ENCODE measurements at regions not wholly inside any gene's neighbourhood (a gene's known extent, or its start where the extent isn't known, plus 50 kb on each side); places are given as distances from the start of the nearest gene placed in this dataset.

DNA sequence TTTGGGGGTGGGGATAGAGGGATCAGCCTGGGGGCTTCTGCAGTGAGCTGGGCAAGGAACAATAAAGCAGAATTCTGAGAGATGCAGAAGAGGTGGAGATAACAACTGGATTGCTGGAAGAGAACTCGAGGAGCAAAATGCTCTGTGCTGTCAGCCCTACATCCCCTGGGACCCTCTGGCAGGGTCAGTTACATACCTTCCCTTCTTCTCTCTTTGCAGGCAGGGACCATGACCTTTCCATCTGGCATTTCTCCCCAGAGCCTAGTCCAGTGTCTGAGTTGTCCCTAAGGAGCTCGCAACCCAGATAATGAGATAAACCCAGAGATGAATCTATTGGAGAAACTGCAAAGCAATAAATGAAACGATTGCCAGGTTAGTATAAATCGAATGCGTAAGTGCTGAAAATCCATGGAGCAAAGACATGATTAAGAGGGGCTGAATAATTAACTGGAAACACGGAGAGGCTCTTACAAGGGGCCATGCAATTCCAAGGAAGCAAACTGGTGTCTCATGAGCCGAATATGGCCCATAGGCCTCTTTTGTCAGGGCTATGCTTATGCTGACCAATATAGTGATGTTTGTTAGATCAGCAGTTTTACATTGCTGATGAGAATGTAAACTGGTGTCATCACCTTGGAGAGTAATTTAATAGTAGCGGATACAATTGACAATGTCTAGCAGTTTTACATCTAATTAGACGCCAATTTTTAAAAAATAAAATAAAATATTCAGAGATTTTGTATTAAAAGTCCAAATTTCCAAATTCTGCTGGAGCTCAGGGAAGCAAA, 129.4 kb upstream of the IRX5 start:
- H3K36me3 ChIP-seq (ENCODE audit: low read depth): no peaks in the 10 kb centered on the region
- no peaks in the 10 kb centered on the region for H3K79me2 ChIP-seq (ENCODE audit: insufficient read depth)
- no peak overlapping the region for H3K27ac ChIP-seq
- DNase-seq: no peak
- H3K4me1 ChIP-seq (ENCODE audit: insufficient read depth): no peaks in the 10 kb centered on the region
- TF ChIP-seq EZH2 (IDR thresholded peaks at IDR 0.05; ENCODE audit: insufficient read depth, poor library complexity, severe bottlenecking) (no peak), EZH2phosphoT487 (IDR thresholded peaks at IDR 0.05; ENCODE audit: insufficient read depth, low read depth) (no peak)
- no peaks in the 10 kb centered on the region for H3K9me3 ChIP-seq (ENCODE audit: low read depth)
- H3K9ac ChIP-seq: no peak overlapping the region
- H3K4me3 ChIP-seq: no peak overlapping the region
- no peaks in the 10 kb centered on the region for H3F3A ChIP-seq (ENCODE audit: insufficient read depth)
- no peak overlapping the region for H2AFZ ChIP-seq
- H3K9me2 ChIP-seq (ENCODE audit: insufficient read depth): no peaks in the 10 kb centered on the region
- no peaks in the 10 kb centered on the region for H4K20me1 ChIP-seq (ENCODE audit: insufficient read depth)
- 0 out of 2 replicates have a peak, but pooled peaks cover 3% of the 10 kb centered on the region for H3K27me3 ChIP-seq (replicated peaks; ENCODE audit: insufficient read depth)
- no peak overlapping the region for H3K4me2 ChIP-seq (ENCODE audit: unreplicated experiment)
- WGBS, 2 experiments (ENCODE audit: low coverage in 1 of 2, low lambda C conversion rate in 2 of 2, missing lambda C conversion rate in 2 of 2): 68 to 71% methylated on average over 9 of the region's 9 CpGs
- in situ Hi-C loops (cut with MboI): no loop called here

- Histone ChIP-seq H2AFZ (no peak overlapping the region), H3K27me3 (replicated peaks; ENCODE audit: insufficient read depth) (no peaks in the 10 kb centered on the region), H3K4me2 (ENCODE audit: unreplicated experiment) (no peak overlapping the region), H3K4me1 (ENCODE audit: insufficient read depth) (no peaks in the 10 kb centered on the region), H3F3A (ENCODE audit: insufficient read depth) (no peaks in the 10 kb centered on the region), H3K27ac (no peak overlapping the region), H3K9ac (no peak overlapping the region), H3K36me3 (ENCODE audit: low read depth) (no peaks in the 10 kb centered on the region), H3K79me2 (ENCODE audit: insufficient read depth) (no peaks in the 10 kb centered on the region), H3K9me2 (ENCODE audit: insufficient read depth) (no peaks in the 10 kb centered on the region), H3K9me3 (ENCODE audit: low read depth) (no peaks in the 10 kb centered on the region), H4K20me1 (ENCODE audit: insufficient read depth) (no peaks in the 10 kb centered on the region), H3K4me3 (no peak overlapping the region)
- TF ChIP-seq EZH2 (IDR thresholded peaks at IDR 0.05; ENCODE audit: insufficient read depth, poor library complexity, severe bottlenecking) (no peak), EZH2phosphoT487 (IDR thresholded peaks at IDR 0.05; ENCODE audit: insufficient read depth, low read depth) (no peak)
- in situ Hi-C loops (cut with MboI): no loop called here
- WGBS, 2 experiments (ENCODE audit: low coverage in 1 of 2, low lambda C conversion rate in 2 of 2, missing lambda C conversion rate in 2 of 2): 62% methylated on average over 1 of the region's 1 CpG
- DNase-seq: no peak
Observed at GRCh38 chr16:54798267-54798666, 132.4 kb upstream of the IRX5 start.

- H3F3A ChIP-seq (ENCODE audit: insufficient read depth): no peaks in the 10 kb centered on the region
- H3K9me3 ChIP-seq (ENCODE audit: low read depth): no peaks in the 10 kb centered on the region
- 34 to 37% methylated on average over 5 of the region's 5 CpGs for WGBS, 2 experiments (ENCODE audit: low coverage in 1 of 2, low lambda C conversion rate in 2 of 2, missing lambda C conversion rate in 2 of 2)
- H2AFZ ChIP-seq: no peak overlapping the region
- no peak overlapping the region for H3K4me3 ChIP-seq
- H3K9ac ChIP-seq: no peak overlapping the region
- no peaks in the 10 kb centered on the region for H3K4me1 ChIP-seq (ENCODE audit: insufficient read depth)
- no peak overlapping the region for H3K4me2 ChIP-seq (ENCODE audit: unreplicated experiment)
- no peaks in the 10 kb centered on the region for H3K36me3 ChIP-seq (ENCODE audit: low read depth)
- H3K27me3 ChIP-seq (replicated peaks; ENCODE audit: insufficient read depth): no peaks in the 10 kb centered on the region
- no peak for DNase-seq
- TF ChIP-seq EZH2 (IDR thresholded peaks at IDR 0.05; ENCODE audit: insufficient read depth, poor library complexity, severe bottlenecking) (no peak), EZH2phosphoT487 (IDR thresholded peaks at IDR 0.05; ENCODE audit: insufficient read depth, low read depth) (no peak)
- no peaks in the 10 kb centered on the region for H3K79me2 ChIP-seq (ENCODE audit: insufficient read depth)
- H3K9me2 ChIP-seq (ENCODE audit: insufficient read depth): no peaks in the 10 kb centered on the region
- no peaks in the 10 kb centered on the region for H4K20me1 ChIP-seq (ENCODE audit: insufficient read depth)
- in situ Hi-C loops (cut with MboI): no loop called here
- H3K27ac ChIP-seq: no peak overlapping the region
Observed at GRCh38 chr16:54796211-54796610, 134.5 kb upstream of the IRX5 start.

DNA sequence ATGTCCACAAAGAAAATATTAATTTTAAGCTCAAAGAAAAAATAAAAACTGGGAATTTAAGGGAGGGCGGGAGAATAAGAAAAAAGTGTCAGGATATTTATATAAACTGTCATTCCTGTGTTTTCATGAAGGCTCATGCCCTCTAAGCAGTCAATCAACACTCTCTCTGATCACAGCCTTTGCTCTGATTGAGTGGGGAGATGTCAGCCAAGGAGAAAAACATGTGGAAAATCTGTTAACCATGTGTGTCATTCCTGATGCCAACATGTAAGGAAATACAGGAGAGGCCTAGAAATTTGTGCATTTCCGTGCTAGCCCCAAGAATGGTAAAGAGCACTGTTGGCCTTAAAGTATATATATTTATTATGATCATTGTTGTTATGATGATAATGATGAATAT, 137.9 kb upstream of the IRX5 start:
- DNase-seq: no peak
- Histone ChIP-seq H3K27ac (no peak overlapping the region), H3K4me3 (no peak overlapping the region), H3F3A (ENCODE audit: insufficient read depth) (no peaks in the 10 kb centered on the region), H3K79me2 (ENCODE audit: insufficient read depth) (no peaks in the 10 kb centered on the region), H2AFZ (no peak overlapping the region), H3K9me3 (ENCODE audit: low read depth) (no peaks in the 10 kb centered on the region), H3K4me2 (ENCODE audit: unreplicated experiment) (no peak overlapping the region), H4K20me1 (ENCODE audit: insufficient read depth) (no peaks in the 10 kb centered on the region), H3K36me3 (ENCODE audit: low read depth) (no peaks in the 10 kb centered on the region), H3K9ac (no peak overlapping the region), H3K9me2 (ENCODE audit: insufficient read depth) (no peaks in the 10 kb centered on the region), H3K4me1 (ENCODE audit: insufficient read depth) (no peaks in the 10 kb centered on the region), H3K27me3 (replicated peaks; ENCODE audit: insufficient read depth) (no peaks in the 10 kb centered on the region)
- TF ChIP-seq EZH2 (IDR thresholded peaks at IDR 0.05; ENCODE audit: insufficient read depth, poor library complexity, severe bottlenecking) (no peak), EZH2phosphoT487 (IDR thresholded peaks at IDR 0.05; ENCODE audit: insufficient read depth, low read depth) (no peak)
- WGBS, 2 experiments (ENCODE audit: low coverage in 1 of 2, low lambda C conversion rate in 2 of 2, missing lambda C conversion rate in 2 of 2): 2 to 17% methylated on average over 2 of the region's 2 CpGs
- in situ Hi-C loops (cut with MboI): no loop called here

All from GM23248 (cell line).